ENCODE measurements at regions not wholly inside any gene's neighbourhood (a gene's known extent, or its start where the extent isn't known, plus 50 kb on each side); places are given as distances from the start of the nearest gene placed in this dataset.
A peak's percentile ranks its signal among the peaks of the same experiment; 100 is the strongest.

DNA sequence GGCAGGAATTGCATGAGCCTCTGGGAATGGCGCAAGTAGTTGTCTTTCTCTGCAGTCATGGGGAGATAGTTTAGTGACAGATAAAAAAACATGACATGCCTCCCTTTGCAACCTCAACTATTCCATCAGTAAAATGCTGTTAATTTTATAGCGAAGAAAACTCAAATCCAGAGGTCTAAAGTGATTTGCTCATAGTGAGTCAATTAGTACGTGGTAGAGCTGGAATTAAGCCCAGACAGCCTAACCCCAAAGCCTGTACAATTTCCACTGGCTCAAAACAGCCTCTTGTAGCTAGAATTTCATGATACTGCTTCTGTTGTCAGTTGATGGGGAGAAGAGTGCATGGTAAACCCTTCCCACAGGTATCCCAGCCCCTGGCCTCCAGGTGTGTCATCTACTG lies 81.3 kb upstream of the TRPC5 start:
- intact Hi-C loops (cut with DNase I), result no loop called here
- no peak for DNase-seq

DNA sequence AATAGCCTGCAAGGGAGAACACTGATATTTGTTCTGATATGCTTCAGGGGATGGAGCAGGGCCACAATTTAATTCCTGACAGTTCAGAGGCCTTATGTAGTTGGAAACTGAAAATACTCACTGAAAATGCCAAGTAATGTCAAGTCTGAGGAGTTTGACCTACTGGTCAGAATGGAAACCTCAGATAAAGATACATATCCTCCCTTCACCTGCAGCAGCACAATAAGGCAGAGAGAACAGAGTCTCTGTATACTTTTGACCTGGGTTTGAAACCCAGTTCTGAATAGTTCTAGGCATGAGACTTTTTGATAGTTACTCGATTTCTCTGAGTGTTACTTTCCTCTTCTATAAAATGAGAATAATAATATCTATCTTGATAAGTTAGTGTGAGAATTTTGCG lies 65.8 kb upstream of the TRPC5 start:
- no peak for DNase-seq
- intact Hi-C loops (cut with DNase I), result no loop called here

DNA sequence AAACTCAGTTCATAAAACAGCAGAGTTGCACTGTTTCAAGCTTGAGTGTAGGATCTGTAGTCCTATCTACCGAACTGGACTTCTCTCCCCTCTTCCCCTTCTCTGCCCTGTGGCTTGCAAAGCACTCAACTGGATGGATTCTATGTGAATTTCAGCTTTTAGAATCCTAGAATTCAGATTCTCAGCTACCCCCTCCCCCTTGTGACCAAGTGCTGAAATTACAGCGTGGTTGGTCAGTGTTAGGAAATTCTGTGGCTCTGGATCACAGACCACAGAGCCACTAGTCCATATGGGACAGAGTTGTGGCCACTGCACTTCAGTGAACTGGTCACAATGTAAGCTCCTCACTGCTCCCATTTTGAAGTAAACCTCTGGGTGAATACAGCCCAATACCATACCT lies 64.6 kb upstream of the TRPC5 start:
- intact Hi-C loops (cut with DNase I), result no loop called here
- DNase-seq, result peak in 4 of 10 donors; percentile 4 to 19 (median 14)

DNA sequence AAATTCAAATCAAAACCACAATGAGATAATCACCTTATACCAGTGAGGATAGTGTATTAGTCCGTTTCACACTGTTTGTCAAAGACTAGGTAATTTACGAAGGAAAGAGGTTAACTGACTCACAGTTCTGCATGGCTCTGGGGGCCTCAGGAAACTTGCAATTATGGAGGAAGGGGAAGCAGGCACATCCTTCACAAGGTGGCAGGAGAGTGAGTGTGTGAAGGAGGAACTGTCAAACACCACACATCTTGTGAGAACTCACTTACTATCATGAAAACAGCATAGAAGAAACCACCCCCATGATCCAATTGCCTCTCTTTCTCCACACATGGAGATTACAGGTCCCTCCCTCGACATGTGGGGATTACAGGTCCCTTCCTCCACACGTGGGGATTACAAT lies 54.7 kb upstream of the TRPC5 start:
- no peak for DNase-seq
- intact Hi-C loops (cut with DNase I), result no loop called here

Measured in posterior cingulate gyrus (tissue), 11 donors.